ENCODE measurements at regions not wholly inside any gene's neighbourhood (a gene's known extent, or its start where the extent isn't known, plus 50 kb on each side); places are given as distances from the start of the nearest gene placed in this dataset.
A peak's percentile ranks its signal among the peaks of the same experiment; 100 is the strongest.

- no peak for DNase-seq
Measured at GRCh38 chr10:128884496-128885072, 582.5 kb upstream of the MGMT start.

- no peak for DNase-seq
Measured at GRCh38 chr10:128885573-128886555, 581.2 kb upstream of the MGMT start.

- no peak for DNase-seq
Measured at GRCh38 chr10:128887856-128888255, 579.2 kb upstream of the MGMT start.

GRCh38 chr10:128892005-128892404, 575.0 kb upstream of the MGMT start:
- DNase-seq: no peak

GRCh38 chr10:128894641-128895040, 572.4 kb upstream of the MGMT start:
- DNase-seq: no peak

- DNase-seq: no peak
Measured at GRCh38 chr10:128895473-128895872, 571.6 kb upstream of the MGMT start.

GRCh38 chr10:128896116-128896795, 570.8 kb upstream of the MGMT start:
- no peak for DNase-seq

GRCh38 chr10:128896963-128897362, 570.1 kb upstream of the MGMT start:
- DNase-seq: no peak

- DNase-seq: no peak
Measured at GRCh38 chr10:128897401-128898129, 569.5 kb upstream of the MGMT start.

GRCh38 chr10:128898133-128898915, 568.7 kb upstream of the MGMT start:
- DNase-seq: no peak

GRCh38 chr10:128898916-128899195, 568.2 kb upstream of the MGMT start:
- DNase-seq: no peak

GRCh38 chr10:128900456-128900855, 566.6 kb upstream of the MGMT start:
- DNase-seq: no peak

GRCh38 chr10:128901236-128901635, 565.8 kb upstream of the MGMT start:
- DNase-seq: no peak

- no peak for DNase-seq
Measured at GRCh38 chr10:128902031-128902710, 564.9 kb upstream of the MGMT start.

- DNase-seq: no peak
Measured at GRCh38 chr10:128907155-128907941, 559.7 kb upstream of the MGMT start.

- DNase-seq: peak; percentile 16
Measured at GRCh38 chr10:128908099-128908498, 558.9 kb upstream of the MGMT start.

GRCh38 chr10:128908499-128908898, 558.5 kb upstream of the MGMT start:
- DNase-seq: no peak

- DNase-seq: no peak
Measured at GRCh38 chr10:128912568-128913311, 554.3 kb upstream of the MGMT start.

GRCh38 chr10:128914681-128915080, 552.4 kb upstream of the MGMT start:
- no peak for DNase-seq

GRCh38 chr10:128915630-128916029, 551.4 kb upstream of the MGMT start:
- no peak for DNase-seq

All from RPMI8226 (cell line).